ENCODE measurements at regions not wholly inside any gene's neighbourhood (a gene's known extent, or its start where the extent isn't known, plus 50 kb on each side); places are given as distances from the start of the nearest gene placed in this dataset.
"Not testable (repeated sequence)": the region's sequence is repeated elsewhere in the genome, so short reads cannot be mapped to it uniquely, and the experiment has no call there.

- not testable (repeated sequence) for TF ChIP-seq POLR2A, CTCF, POLR2AphosphoS5 (IDR thresholded peaks at IDR 0.05)
Measured at GRCh38 chrX:44774066-44774465, 69.8 kb upstream of the DUSP21 start.
